Stomach (tissue), 4 donors: ENCODE measurements at regions not wholly inside any gene's neighbourhood (a gene's known extent, or its start where the extent isn't known, plus 50 kb on each side); places are given as distances from the start of the nearest gene placed in this dataset.

Experiments
- CTCF ChIP-seq, 7 experiments: fragments of 450-650 bp in 4 of 7; fragments of 200-600 bp in 3 of 7; sonication (generic) in 3 of 7; IDR thresholded peaks; one replicate each; pipeline ENCODE4 v1.5.1; 2016 to 2019; ENCODE audit warnings: antibody characterized with exemption in 7 of 7, control low read depth in 2 of 7, mild to moderate bottlenecking in 1 of 7
- EP300 ChIP-seq: sonication (generic); formaldehyde crosslinking; IDR thresholded peaks from one replicate; pipeline ENCODE4 v1.6.1; 2017; ENCODE audit warnings: antibody characterized with exemption
- POLR2A ChIP-seq, 4 donors: fragments of 450-650 bp; IDR thresholded peaks; one replicate each; pipeline ENCODE4 v1.6.1; 2016; ENCODE audit warnings: antibody characterized with exemption in 4 of 4, control low read depth in 2 of 4, mild to moderate bottlenecking in 1 of 4, moderate library complexity in 1 of 4
- POLR2AphosphoS5 ChIP-seq, 3 donors: sonication (generic); formaldehyde crosslinking; IDR thresholded peaks; one replicate each; pipeline ENCODE4 v1.6.1; 2016; ENCODE audit warnings: antibody characterized with exemption in 3 of 3

DNA sequence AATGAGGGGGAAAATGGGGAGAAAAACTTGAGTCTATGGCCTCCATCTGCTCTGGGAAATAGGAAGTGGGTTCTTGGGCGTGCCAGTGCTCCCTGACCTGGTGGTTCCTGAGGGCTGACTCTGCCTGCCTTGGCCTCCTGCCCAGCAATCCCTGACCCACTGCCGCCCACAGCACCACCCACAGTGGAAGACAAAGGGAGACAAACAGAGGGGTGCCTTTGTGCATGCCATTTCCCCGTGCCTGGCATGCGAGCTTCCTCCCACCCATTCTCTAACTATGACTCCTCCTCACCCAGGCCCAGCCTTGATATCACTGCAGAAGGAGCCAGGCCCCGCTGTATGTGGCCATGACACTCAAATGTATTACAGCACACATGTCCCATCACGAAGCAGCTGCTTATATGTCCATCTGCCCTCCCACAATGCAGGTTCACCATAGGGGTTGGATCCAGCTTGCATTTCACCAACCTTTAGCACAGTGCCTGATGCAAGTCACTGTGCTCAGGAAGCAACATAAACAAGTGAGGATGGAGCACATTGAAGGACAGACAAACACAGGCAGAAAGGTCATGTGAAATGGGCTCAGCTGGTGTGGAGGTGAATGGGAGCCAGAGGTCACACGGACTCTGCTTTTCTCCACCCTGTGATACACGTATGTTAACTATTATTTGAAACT, 84.4 kb downstream of the ADRB2 start:
- TF ChIP-seq CTCF (IDR thresholded peaks at IDR 0.05) (no peak), POLR2A (IDR thresholded peaks at IDR 0.05) (no peak), POLR2AphosphoS5 (IDR thresholded peaks at IDR 0.05) (peak in 2 of 3 donors; percentile 53 to 70), EP300 (no peak)
